ENCODE measurements at regions not wholly inside any gene's neighbourhood (a gene's known extent, or its start where the extent isn't known, plus 50 kb on each side); places are given as distances from the start of the nearest gene placed in this dataset.

- Histone ChIP-seq H3K9me3 (no peaks in the 10 kb centered on the region), H3K4me1 (peaks cover 0 to 29% (median 17%) of the 10 kb centered on the region in 4 donors), H3K4me3 (no peak overlapping the region), H3K36me3 (no peaks in the 10 kb centered on the region), H3K27ac (no peak overlapping the region), H3K27me3 (no peaks in the 10 kb centered on the region)
- no peak for DNase-seq
- intact Hi-C loops (cut with DNase I), result no loop called here
- TF ChIP-seq POLR2A (IDR thresholded peaks at IDR 0.05) (no peak), POLR2AphosphoS5 (IDR thresholded peaks at IDR 0.05) (no peak), CTCF (IDR thresholded peaks at IDR 0.05) (no peak), EP300 (IDR thresholded peaks at IDR 0.05) (no peak)
- 57 to 85% methylated on average over 3 of the region's 3 CpGs for WGBS, 2 donors
Observed at GRCh38 chr11:116311206-116311605, 461.6 kb downstream of the BUD13 start.

GRCh38 chr11:116310698-116311097 lies 462.1 kb downstream of the BUD13 start:
- peaks cover 0 to 29% (median 17%) of the 10 kb centered on the region in 4 donors for H3K4me1 ChIP-seq
- no peak for DNase-seq
- 76 to 82% methylated on average over 6 of the region's 6 CpGs for WGBS, 2 donors
- no peaks in the 10 kb centered on the region for H3K9me3 ChIP-seq
- intact Hi-C loops (cut with DNase I), result no loop called here
- no peak overlapping the region for H3K4me3 ChIP-seq
- no peak for TF ChIP-seq POLR2A (IDR thresholded peaks at IDR 0.05)
- no peak for TF ChIP-seq CTCF (IDR thresholded peaks at IDR 0.05)
- no peak for TF ChIP-seq EP300 (IDR thresholded peaks at IDR 0.05)
- TF ChIP-seq POLR2AphosphoS5 (IDR thresholded peaks at IDR 0.05), result no peak
- no peaks in the 10 kb centered on the region for H3K27me3 ChIP-seq
- no peak overlapping the region for H3K27ac ChIP-seq
- H3K36me3 ChIP-seq, result no peaks in the 10 kb centered on the region

GRCh38 chr11:116310226-116310625 lies 462.6 kb downstream of the BUD13 start:
- H3K27ac ChIP-seq, result no peak overlapping the region
- H3K4me3 ChIP-seq, result no peak overlapping the region
- H3K36me3 ChIP-seq, result no peaks in the 10 kb centered on the region
- intact Hi-C loops (cut with DNase I), result no loop called here
- no peak for DNase-seq
- H3K4me1 ChIP-seq, result peaks cover 0 to 29% (median 17%) of the 10 kb centered on the region in 4 donors
- WGBS, 2 donors, result 73 to 82% methylated on average over 8 of the region's 8 CpGs
- no peaks in the 10 kb centered on the region for H3K9me3 ChIP-seq
- no peaks in the 10 kb centered on the region for H3K27me3 ChIP-seq
- no peak for TF ChIP-seq POLR2A (IDR thresholded peaks at IDR 0.05)
- no peak for TF ChIP-seq POLR2AphosphoS5 (IDR thresholded peaks at IDR 0.05)
- no peak for TF ChIP-seq CTCF (IDR thresholded peaks at IDR 0.05)
- no peak for TF ChIP-seq EP300 (IDR thresholded peaks at IDR 0.05)

- H3K27ac ChIP-seq, result no peak overlapping the region
Observed at GRCh38 chr11:116309446-116309845, 463.3 kb downstream of the BUD13 start.

More at GRCh38 chr11:116309446-116309845, 463.3 kb downstream of the BUD13 start:
- Histone ChIP-seq H3K27me3 (no peaks in the 10 kb centered on the region), H3K4me3 (no peak overlapping the region), H3K36me3 (no peaks in the 10 kb centered on the region), H3K4me1 (peaks cover 0 to 29% (median 17%) of the 10 kb centered on the region in 4 donors), H3K9me3 (no peaks in the 10 kb centered on the region)
- intact Hi-C loops (cut with DNase I), result no loop called here
- no peak for DNase-seq
- TF ChIP-seq EP300 (IDR thresholded peaks at IDR 0.05) (no peak), CTCF (IDR thresholded peaks at IDR 0.05) (no peak), POLR2A (IDR thresholded peaks at IDR 0.05) (no peak), POLR2AphosphoS5 (IDR thresholded peaks at IDR 0.05) (no peak)
- WGBS, 2 donors, result 89 to 93% methylated on average over 1 of the region's 1 CpG
